Hypothalamus (tissue), 51 donors: ENCODE measurements at regions not wholly inside any gene's neighbourhood (a gene's known extent, or its start where the extent isn't known, plus 50 kb on each side); places are given as distances from the start of the nearest gene placed in this dataset.
"Not testable (repeated sequence)": the region's sequence is repeated elsewhere in the genome, so short reads cannot be mapped to it uniquely, and the experiment has no call there.

Experiments used
- DNase-seq, 51 donors: peaks; one replicate each; lab custom pipeline; 2025; lab: John Stamatoyannopoulos, UW

DNA sequence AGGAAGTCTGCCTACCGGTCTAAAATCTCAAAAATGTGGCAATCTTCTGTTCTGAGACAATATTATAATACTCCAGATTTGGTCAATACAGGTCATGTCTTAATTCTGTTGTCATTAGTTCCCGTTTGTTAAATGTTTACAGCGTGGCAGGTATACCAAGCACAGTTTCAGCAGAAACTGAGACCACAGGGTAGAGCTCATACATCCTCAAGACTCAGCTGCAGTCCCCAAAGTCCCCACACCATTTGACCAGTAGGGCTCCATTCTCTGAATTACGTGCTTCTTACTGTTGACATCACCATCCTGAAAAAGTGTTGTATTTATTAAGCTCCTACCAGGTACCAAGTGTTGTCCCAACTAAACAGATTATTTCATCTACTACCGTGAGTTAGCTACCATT is 157.1 kb downstream of the MC4R start:
- no peak for DNase-seq

DNA sequence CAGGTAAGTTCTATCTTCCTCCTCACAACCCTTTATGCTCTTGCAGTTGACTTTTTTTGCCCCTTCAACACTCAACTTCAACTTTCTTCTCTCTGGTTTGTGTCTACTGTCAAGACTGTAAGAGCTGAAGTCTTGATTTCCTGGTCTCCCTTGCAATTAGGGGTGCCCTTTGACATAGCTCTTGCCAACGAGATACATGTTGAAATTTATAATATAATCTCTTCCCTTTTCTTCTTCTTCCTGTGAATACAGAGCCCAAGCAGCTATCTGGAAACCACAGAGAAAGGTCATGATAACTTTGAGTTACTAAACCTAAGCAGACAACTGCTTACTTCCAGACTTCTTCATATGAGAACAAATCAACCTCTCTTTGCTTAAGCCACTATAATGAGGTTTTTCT is 163.5 kb downstream of the MC4R start:
- no peak for DNase-seq

DNA sequence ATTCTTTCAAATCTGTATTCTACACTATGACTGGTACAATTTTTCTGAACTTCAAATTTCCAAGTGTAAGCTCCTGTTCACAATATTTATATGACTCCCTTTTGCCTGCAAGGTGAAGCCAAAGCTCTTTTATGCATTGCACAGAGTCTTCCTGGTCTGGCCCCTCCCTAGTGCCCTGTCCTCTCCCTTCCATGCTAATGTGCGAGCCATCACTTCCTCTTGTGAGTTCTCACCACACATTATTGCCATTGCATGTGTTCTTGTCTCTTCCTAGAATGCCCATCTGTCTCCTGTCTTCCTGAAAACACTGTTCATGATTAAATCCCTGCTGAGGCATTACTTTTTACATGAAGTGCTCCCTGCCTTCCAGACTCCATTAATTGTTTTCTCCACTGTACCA is 169.9 kb downstream of the MC4R start:
- no peak for DNase-seq

DNA sequence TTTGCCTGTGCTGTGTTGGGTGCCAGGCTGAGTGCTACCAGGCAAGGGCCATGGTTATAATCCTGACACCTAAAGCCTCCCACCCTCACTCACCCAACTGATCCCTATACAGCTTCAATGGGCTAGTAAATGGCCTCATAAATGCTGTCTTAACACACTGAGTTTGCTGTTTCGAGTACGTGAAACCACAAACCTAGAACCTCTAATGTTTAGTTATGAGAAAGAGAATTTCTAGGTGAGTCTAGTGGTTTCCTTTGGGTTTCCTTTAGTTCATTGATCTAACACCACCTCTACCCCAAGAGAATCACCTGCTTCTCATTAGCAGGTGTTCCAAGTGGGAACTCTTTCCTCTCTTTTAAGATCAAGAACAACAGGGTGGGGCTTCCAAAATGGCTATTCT is 172.0 kb downstream of the MC4R start:
- DNase-seq, result no peak

DNA sequence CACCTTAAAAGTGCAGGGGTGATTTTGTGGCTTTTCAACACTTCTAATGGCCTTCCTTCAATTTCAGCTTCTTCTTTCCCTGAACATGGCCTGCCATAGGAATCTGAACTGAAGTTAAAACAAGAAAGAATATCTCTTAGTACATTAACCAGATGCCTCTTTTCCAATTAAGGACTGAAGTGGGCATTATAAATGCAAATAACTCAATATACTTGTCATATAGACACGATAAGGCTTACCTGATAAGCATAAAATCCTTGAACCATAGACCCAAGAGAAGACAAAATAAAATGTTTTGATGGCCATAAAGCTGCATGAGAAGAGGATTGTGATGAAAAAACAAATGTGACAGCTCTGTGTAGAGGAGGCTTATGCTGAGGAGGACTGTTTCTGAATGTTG is 173.1 kb downstream of the MC4R start:
- DNase-seq, result no peak

DNA sequence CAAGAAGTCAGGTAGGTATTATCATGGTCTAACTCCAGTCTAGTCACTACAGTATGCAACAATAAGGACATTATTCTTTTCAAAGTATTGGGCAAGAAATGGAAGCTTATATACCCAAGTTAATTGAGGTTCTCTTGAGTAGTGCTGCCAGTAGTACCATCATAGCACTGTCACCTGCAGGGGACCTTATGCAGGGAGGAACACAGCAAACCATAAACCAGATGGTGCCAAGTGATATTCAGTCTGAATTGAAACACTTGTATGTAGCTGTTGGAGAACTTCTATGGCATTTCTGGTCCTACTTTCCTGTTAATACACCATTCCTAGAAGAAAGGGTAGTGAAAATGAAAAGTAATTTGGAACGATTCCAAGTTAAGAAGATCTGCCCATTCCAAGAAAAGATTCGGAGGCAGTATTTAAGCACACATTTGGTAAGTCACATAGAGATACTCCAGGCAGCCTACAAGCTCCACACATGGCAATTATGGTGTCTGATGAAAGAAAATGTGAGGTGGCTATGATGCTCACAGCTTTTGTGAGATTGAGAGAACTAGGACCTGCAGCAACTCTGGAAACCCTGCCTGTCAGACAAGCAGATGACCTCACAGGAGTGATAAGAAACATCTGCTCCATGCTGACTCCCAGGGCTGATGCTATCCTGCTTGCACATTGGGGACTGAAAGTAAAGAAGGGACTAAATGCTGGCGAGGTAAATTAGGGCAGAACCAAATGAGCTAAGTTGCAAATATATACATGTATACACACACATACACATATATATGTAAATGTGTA is 174.7 kb downstream of the MC4R start:
- DNase-seq, result no peak

DNA sequence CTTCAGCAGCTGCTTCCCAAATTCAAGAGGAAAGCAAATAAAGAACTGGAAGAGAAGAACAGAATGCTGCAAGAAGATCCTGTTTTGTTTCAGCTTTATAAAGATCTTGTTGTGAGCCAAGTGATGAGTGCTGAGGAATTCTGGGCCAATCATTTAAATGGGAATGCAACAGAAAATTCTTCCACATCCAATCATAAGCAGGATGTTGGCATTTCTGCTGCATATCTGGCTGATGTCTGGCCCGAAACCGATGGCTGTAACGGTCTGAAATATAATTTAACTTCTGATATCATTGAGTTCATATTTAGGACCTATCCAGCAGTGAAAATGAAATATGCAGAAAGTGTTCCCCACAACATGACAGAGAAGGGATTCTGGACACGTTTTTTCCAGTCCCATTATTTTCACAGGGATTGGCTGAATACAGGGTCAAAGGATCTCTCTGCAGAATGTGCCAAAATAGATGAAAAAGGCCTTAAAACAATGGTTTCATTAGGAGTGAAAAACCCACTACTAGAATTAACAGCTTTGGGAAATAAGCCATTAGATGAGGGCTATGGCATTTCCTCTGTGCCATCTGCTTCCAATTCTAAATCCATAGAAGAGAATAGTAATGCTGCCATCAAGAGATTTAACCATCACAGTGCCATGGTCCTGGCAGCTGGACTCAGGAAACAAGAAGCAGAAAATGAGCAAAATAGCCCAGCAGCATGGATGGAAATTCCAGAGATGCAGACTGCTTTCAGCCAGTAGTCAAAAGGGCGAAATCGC is 175.6 kb downstream of the MC4R start:
- DNase-seq, result no peak

DNA sequence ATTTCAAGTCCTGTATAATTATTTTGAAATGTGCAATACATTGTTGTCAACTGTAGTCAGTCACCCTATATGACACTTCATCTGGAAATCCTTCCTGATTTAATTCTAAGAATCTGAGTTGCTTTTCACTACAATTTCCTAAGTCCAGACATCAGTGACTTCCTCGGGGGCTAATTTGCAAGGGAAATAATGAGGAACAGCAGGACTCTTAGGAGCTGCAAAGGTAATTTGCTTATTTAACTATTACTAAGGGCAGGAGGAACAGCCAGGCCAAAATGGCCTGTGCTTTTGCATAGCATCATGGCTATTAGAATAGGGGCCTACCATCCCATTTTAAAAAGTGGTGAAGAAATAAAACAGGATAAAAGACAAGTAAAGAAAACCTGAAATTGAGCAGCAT is 178.8 kb downstream of the MC4R start:
- DNase-seq, result no peak

DNA sequence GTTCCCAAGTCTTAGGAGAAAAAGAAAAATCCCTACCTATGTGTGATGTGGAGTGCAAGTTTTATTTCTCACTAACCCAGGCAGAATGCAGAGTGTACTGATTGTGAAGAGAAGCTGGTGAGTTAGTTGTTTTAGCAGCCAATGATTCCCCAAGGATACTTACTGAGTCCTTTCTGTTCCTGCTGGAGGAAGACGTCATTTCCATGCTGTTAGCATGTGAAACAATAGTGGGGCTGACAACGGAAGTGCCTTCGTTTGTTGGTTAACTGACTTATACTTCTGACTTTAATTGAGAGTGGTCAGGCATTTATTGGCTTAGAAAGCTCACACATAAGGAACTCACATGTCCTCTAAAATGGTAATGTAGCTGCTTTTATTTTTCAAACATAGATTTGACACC is 180.6 kb downstream of the MC4R start:
- DNase-seq, result no peak

DNA sequence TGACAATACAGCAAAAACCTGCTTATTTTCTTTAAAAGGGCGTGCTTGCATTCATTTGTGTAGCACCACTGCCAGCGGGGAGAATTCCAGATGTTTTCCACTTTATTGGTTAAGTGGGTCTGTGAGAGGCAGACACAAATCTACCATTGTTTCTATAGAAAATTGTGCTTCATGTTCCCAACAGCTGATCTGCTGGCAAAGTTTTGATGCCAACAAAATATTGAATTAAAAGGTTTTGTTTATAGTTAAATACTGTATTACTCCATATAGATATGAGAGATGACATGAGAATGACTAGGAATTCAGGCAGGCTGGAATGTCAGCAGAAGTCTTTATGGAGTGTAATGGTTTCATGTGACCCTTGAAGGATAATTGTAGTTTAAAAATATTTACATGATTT is 182.7 kb downstream of the MC4R start:
- DNase-seq, result no peak

DNA sequence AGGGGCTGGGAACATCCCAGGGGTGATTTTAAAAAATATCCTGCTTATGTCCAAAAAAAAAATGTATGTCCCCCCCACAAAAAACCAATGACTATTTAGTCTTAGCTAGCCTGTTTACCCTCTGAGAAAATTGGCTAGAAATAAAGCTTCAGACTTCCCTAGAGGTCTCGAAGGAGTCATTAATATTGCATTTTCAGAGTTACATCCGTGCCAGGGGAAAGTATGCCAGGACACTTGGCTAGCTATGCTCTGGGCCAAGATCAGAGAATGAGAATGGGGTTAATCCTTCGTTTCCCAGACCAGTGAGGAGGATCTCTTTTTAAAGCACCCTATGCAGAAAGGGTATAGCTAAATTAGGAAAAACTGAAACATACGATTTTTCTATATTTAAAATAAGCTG is 183.6 kb downstream of the MC4R start:
- no peak for DNase-seq

DNA sequence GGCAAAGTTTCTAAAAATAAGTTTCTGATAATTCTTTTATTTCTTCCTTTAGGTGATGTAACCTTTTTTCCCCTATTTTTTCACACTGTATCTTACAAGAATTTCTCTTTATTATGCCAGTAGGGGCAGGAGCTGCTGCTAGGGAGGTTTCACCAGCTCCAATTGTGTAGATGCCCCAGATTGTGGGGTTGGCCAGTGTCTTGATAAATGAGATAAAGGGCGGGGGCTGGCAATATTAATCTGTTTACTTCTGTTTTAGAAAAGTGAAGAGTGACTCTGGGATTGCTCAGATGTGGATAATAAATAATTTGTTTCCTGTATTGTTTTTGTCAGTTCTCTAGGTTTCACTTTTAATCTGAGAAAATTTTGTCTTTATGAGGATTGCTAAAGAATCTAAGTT is 190.4 kb downstream of the MC4R start:
- DNase-seq, result no peak

DNA sequence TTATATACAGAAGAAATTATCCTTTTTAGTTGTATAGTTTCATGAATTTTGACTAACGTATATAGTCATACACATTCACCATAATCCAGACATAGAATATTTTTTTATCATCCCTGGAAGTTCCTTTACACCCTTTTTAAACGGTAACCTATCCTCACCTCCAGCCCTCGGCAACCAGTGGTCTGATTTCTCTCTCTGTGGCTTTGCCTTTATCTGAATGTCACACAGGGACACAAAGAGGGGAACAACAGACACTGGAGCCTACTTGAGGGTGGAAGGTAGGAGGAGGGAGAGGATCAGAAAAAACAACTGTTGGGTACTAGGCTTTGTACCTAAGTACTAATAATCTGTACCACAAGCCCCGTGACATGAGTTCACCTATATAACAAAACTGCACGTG is 191.9 kb downstream of the MC4R start:
- DNase-seq, result no peak

DNA sequence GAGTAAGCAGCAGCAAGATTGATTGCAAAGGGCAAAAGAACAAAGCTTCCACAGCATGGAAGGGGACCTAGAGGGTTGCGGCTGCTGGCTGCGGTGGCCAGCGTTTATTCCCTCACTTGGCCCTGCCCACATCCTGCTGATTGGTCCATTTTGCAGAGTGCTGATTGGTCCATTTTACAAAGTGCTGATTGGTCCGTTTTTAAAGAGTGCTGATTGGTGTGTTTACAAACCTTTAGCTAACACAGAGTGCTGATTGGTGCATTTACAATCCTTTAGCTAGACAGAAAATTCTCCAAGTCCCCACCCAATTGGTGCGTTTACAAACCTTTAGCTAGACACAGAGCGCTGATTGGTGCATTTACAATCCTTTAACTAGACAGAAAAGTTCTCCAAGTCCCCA is 194.4 kb downstream of the MC4R start:
- DNase-seq, result not testable (repeated sequence)

DNA sequence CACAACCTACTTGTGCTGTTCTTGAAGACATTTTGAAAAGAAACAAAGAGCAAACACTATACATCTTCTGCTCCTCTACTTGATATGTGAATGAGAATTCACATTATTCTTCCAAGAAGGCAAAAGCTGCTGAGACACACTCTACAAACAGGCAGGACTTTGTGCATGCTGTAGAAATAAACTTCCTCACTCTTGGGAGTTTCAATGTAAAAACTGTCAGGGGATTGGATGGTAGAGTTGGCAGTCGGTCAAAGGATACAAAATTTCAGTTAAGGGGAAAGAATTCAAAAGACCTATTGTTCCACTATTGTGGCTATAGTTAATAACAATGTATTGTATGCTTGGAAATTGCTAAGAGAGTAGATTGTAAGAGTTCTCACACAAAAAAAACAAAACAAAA is 196.3 kb downstream of the MC4R start:
- DNase-seq, result no peak

DNA sequence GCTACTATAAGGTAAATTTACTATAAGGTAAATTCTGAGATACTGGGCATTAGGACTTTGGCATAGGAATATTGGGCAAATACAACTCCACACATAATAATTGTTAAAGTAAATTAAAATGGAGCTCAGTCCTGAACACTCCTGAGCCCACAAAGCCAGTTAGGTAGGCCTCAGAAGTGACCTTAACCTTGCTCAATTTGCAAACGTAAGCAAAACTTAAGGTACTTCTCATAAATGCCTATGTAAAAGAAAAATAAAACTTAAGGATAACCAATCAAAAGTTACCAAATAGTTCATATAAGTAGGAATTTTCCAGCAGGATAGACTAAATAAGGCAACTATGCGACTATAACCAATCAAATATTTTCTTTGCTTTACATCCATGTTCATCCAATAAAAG is 197.7 kb downstream of the MC4R start:
- no peak for DNase-seq

DNA sequence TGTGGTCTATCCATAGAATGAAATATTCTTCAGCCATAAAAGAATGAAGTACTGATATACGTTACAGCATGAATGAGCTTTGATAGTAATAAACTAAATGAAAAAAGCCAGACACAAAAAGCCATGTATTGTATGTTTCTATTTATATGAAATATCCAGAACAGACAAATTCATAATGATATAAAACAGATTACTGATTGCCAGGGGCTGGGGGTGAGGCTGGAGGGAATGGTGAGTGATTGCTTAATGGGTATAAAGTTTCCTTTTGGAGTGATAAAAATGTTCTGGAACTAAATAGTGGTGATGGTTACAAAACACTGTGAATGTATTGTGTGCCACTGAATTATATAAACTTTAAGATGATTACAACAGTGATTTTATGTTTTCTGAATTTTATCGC is 200.5 kb downstream of the MC4R start:
- no peak for DNase-seq

DNA sequence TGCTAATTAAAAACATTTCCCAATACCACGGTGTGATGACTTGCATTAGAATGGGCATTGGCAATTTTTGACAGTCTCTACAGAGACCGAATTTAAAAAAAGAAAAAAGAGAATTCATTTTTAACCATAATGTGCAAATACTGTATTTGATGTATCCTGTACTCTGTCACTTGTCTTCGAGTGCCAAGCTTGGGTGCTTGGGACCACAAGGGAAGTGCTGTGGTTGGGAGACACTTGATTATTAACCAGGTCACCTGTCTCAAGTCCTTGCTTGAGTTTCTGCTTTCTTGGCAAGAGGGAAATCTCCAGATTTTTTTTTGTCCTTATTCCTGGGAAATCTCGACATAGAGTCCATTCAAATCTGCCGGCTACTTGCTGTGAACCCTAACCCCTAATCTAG is 209.0 kb downstream of the MC4R start:
- DNase-seq, result no peak

DNA sequence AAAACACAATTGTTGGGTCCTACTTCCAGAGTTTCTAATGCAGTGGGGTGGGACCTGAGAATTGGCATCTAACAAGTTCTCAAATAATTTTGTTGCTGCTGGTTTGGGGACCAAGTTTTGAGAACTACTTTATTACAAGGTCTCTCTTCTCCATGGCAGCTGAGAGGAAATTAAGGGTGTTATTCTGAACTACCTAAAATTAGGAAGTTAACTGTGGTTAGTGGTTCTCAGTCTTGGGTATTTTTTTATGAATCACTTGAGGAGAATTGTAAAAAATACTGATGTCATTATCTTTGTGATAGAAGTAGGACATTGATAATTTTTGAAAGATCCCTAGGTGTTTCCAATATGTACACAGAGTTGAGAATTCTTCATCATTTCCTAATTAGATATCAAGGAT is 210.2 kb downstream of the MC4R start:
- no peak for DNase-seq

DNA sequence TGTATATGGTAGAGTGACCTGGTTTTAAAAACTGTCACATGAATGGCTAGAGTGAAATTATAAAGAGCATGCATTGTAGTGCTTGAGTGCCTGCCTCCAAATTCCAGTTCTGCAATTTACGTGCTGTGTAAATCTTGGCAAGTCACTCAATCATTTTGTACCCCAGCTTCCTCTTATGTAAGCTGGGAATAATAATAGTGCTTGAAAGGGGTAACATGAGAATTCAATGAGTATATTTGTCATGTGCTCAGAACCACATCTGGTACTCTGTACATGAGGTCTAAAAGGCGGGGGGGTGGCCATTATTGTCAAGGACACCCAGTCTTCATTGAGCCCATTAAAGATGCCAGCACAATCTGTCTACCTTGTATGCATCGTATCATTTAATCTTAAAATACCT is 214.8 kb downstream of the MC4R start:
- DNase-seq, result no peak

DNA sequence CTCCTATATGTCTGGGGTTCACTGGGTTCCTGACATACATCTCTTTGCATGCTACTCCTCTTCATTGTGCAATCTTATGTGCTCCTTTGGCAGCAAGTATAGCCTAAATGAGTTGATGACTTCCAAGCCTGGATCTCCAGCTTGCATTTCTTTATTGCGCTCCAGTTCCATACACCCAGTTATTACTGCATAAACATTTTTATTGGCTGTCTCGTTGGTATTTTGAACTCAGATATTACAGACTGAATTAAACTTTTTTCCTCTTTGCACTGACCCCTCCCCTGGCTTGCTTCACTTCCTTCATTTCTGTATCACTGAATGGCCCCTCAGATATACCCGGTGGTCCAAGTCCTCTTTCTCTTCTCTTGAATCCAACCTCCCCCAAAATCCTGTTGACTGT is 219.2 kb downstream of the MC4R start:
- DNase-seq, result no peak

DNA sequence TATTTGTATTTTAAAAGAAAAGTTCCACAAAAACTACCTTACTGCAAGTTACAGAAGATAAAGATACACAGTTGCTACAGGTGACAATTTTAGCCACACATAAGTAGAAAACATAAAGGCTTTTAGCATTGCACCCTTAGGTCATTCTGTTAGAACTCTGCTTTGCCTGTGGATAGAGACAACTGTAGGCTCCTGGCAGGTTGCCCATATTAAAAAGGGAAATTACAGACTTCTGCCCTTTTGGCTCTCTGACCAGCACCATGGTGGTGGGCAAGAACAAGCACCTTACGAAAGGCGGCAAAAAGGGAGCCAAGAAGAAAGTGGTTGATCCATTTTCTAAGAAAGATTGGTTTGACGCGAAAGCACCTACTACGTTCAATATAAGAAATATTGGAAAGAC is 223.3 kb downstream of the MC4R start:
- no peak for DNase-seq

DNA sequence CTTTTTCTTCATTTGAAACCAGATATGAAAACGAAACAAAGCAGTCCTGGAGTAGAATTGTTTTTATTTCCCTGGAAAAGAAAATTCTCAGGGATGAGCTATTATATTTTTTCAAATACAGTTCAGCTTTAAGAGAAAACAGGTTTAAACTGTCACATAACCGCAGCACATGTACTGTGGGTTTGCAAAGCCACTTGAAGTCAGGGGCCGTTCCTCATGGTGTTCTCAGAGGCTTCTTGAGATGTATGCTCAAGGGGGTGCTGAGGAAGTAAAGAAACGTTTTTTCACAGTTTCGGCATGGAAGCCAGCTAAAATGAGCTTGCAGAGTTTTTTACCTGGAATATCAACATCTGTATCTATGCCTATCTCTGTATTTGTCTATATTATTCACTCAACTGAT is 225.3 kb downstream of the MC4R start:
- DNase-seq, result no peak
